H1 (cell line): ENCODE measurements at regions not wholly inside any gene's neighbourhood (a gene's known extent, or its start where the extent isn't known, plus 50 kb on each side); places are given as distances from the start of the nearest gene placed in this dataset.

Experiments
- CTCF ChIA-PET: fragments of 300-600 bp; sonication (Branson Sonifier 250); formaldehyde crosslinking; loops from one replicate; lab custom pipeline; 2021; ENCODE audit not compliant: partially characterized antibody; lab: Charles Lee
- POLR2A ChIA-PET: fragments of 300-600 bp; sonication (Branson Sonifier 250); formaldehyde crosslinking; loops from one replicate; lab custom pipeline; 2021; ENCODE audit warnings: inconsistent platforms; ENCODE audit not compliant: partially characterized antibody; lab: Charles Lee
- DNase-seq, 2 experiments: peaks; one replicate each; pipeline versions ENCODE4 v3.0.0 to v3.0.0-alpha.2; 2010 to 2022; ENCODE audit warnings: low spot score in 2 of 2, low read depth in 1 of 2, mixed read lengths in 1 of 2
- FAIRE-seq: peaks from 2 replicates; lab custom pipeline; 2011; peaks lifted over from hg19 to GRCh38; lab: Jason Lieb, UNC
- H2AFZ ChIP-seq: 2 replicates; pipeline ENCODE4 v1.8.1; 2012; ENCODE audit warnings: low read length, inconsistent platforms
- H2AK5ac ChIP-seq: 2 replicates; pipeline ENCODE4 v1.6.1; 2013; ENCODE audit warnings: low read depth, low read length
- H2BK120ac ChIP-seq: replicated peaks from 2 replicates; pipeline ENCODE3; 2013; ENCODE audit warnings: low read depth, low read length, inconsistent platforms
- H2BK12ac ChIP-seq: 2 replicates; pipeline ENCODE4 v1.6.1; 2013; ENCODE audit warnings: low read depth, low read length
- H2BK15ac ChIP-seq: 2 replicates; pipeline ENCODE4 v1.6.1; 2013; ENCODE audit warnings: low read length
- H2BK20ac ChIP-seq: 2 replicates; pipeline ENCODE4 v1.6.1; 2013; ENCODE audit warnings: low read length
- H2BK5ac ChIP-seq: 2 replicates; pipeline ENCODE4 v1.6.1; 2013; ENCODE audit warnings: low read depth, low read length
- H3K14ac ChIP-seq: 2 replicates; pipeline ENCODE4 v1.6.1; 2013; ENCODE audit warnings: inconsistent platforms; ENCODE audit not compliant: insufficient read length
- H3K18ac ChIP-seq: 2 replicates; pipeline ENCODE4 v1.6.1; 2013; ENCODE audit warnings: low read length; ENCODE audit errors: extremely low read depth
- H3K23ac ChIP-seq: 2 replicates; pipeline ENCODE4 v1.6.1; 2013; ENCODE audit warnings: inconsistent platforms; ENCODE audit not compliant: insufficient read length
- H3K23me2 ChIP-seq: 2 replicates; pipeline ENCODE4 v1.6.1; 2013; ENCODE audit warnings: low read depth, low read length
- H3K27ac ChIP-seq: 2 replicates; pipeline ENCODE4 v1.6.1; 2011; ENCODE audit warnings: low read depth, low read length, inconsistent platforms
- H3K27me3 ChIP-seq, 4 experiments: replicated peaks in 1 of 4; 1 replicate in 1 of 4; 2 replicates in 3 of 4; pipeline versions ENCODE4 v1.6.1 to v1.8.1; 2011 to 2013; ENCODE audit warnings: low read length in 3 of 4, mild to moderate bottlenecking in 3 of 4, inconsistent platforms in 2 of 4, mixed read lengths in 2 of 4, moderate library complexity in 1 of 4; ENCODE audit not compliant: control insufficient read depth in 3 of 4, insufficient read depth in 3 of 4; ENCODE audit errors: extremely low read depth in 1 of 4
- H3K36me3 ChIP-seq, 4 experiments: 2 replicates each; pipeline versions ENCODE4 v1.6.1 to v1.8.1; 2011 to 2013; ENCODE audit warnings: mild to moderate bottlenecking in 4 of 4, low read length in 3 of 4, moderate library complexity in 2 of 4, control low read depth in 1 of 4, inconsistent platforms in 1 of 4; ENCODE audit not compliant: insufficient read depth in 4 of 4, control insufficient read depth in 2 of 4
- H3K4ac ChIP-seq: replicated peaks from 2 replicates; pipeline ENCODE3; 2013; ENCODE audit warnings: low read length, low read depth, mixed read lengths, inconsistent platforms; ENCODE audit not compliant: insufficient read length
- H3K4me1 ChIP-seq, 4 experiments: replicated peaks in 1 of 4; 1 replicate in 1 of 4; 2 replicates in 3 of 4; pipeline versions ENCODE4 v1.6.1 to v1.8.1; 2011 to 2013; ENCODE audit warnings: low read length in 3 of 4, inconsistent platforms in 2 of 4, mixed read lengths in 1 of 4; ENCODE audit not compliant: insufficient read depth in 4 of 4, control insufficient read depth in 3 of 4
- H3K4me2 ChIP-seq, 2 experiments: 2 replicates each; pipeline versions ENCODE4 v1.6.1 to v1.8.1; 2011 to 2013; ENCODE audit warnings: low read depth in 2 of 2, low read length in 2 of 2, control low read depth in 1 of 2, inconsistent platforms in 1 of 2, mild to moderate bottlenecking in 1 of 2; ENCODE audit not compliant: insufficient read depth in 1 of 2
- H3K4me3 ChIP-seq, 4 experiments: fragments of 200-600, 300-600 bp in 1 of 4; sonication (generic), shearing (Covaris generic), sonication (Bioruptor Twin) in 1 of 4; 2 replicates each; pipeline versions ENCODE4 v1.5.1 to v1.8.1; 2011 to 2016; ENCODE audit warnings: low read length in 4 of 4, low read depth in 3 of 4, control low read depth in 2 of 4, inconsistent platforms in 2 of 4, mild to moderate bottlenecking in 2 of 4, mixed read lengths in 1 of 4, moderate library complexity in 1 of 4; ENCODE audit not compliant: insufficient read depth in 2 of 4; ENCODE audit errors: extremely low read depth in 1 of 4
- H3K56ac ChIP-seq: replicated peaks from 2 replicates; pipeline ENCODE3; 2013; ENCODE audit warnings: low read depth, mild to moderate bottlenecking, mixed read lengths, low read length, inconsistent platforms; ENCODE audit not compliant: insufficient read length
- H3K79me1 ChIP-seq: 2 replicates; pipeline ENCODE4 v1.6.1; 2013; ENCODE audit warnings: low read depth, low read length, control low read depth
- H3K79me2 ChIP-seq, 2 experiments: 2 replicates each; pipeline versions ENCODE4 v1.6.1 to v1.8.1; 2012 to 2013; ENCODE audit warnings: low read length in 2 of 2, mild to moderate bottlenecking in 2 of 2, inconsistent platforms in 1 of 2; ENCODE audit not compliant: insufficient read depth in 2 of 2, control insufficient read depth in 1 of 2
- H3K9ac ChIP-seq, 4 experiments: replicated peaks in 1 of 4; 1 replicate in 1 of 4; 2 replicates in 3 of 4; pipeline versions ENCODE4 v1.6.1 to v1.8.1; 2011 to 2013; ENCODE audit warnings: low read depth in 3 of 4, low read length in 3 of 4, control low read depth in 2 of 4, mild to moderate bottlenecking in 2 of 4, moderate library complexity in 2 of 4, inconsistent platforms in 1 of 4; ENCODE audit errors: extremely low read depth in 1 of 4
- H3K9me3 ChIP-seq, 2 experiments: 2 replicates each; pipeline versions ENCODE4 v1.6.1 to v1.8.1; 2012 to 2013; ENCODE audit warnings: mild to moderate bottlenecking in 2 of 2, moderate library complexity in 2 of 2, control low read depth in 1 of 2, inconsistent platforms in 1 of 2, low read depth in 1 of 2, low read length in 1 of 2, mixed read lengths in 1 of 2; ENCODE audit not compliant: insufficient read depth in 2 of 2
- H4K20me1 ChIP-seq, 2 experiments: replicated peaks in 1 of 2; 2 replicates each; pipeline versions ENCODE3 to v1.8.1; 2011 to 2013; ENCODE audit warnings: inconsistent platforms in 2 of 2, low read length in 2 of 2, mild to moderate bottlenecking in 1 of 2; ENCODE audit not compliant: insufficient read depth in 2 of 2, control insufficient read depth in 1 of 2
- H4K5ac ChIP-seq: 2 replicates; pipeline ENCODE4 v1.6.1; 2013; ENCODE audit warnings: low read length, low read depth, mixed read lengths, inconsistent platforms; ENCODE audit not compliant: insufficient read length
- H4K8ac ChIP-seq: 2 replicates; pipeline ENCODE4 v1.8.0; 2013; ENCODE audit warnings: mild to moderate bottlenecking, moderate library complexity, low read length, inconsistent platforms; ENCODE audit not compliant: insufficient read depth; ENCODE audit errors: extremely low read depth
- H4K91ac ChIP-seq: replicated peaks from 2 replicates; pipeline ENCODE3; 2013; ENCODE audit warnings: low read length, mixed read lengths, inconsistent platforms; ENCODE audit not compliant: insufficient read length
- BACH1 ChIP-seq: IDR thresholded peaks from 2 replicates; pipeline ENCODE4 v1.6.1; 2012; ENCODE audit warnings: low read length, improper control_type of control experiment
- BCL11A ChIP-seq, 2 experiments: IDR thresholded peaks; one replicate each; pipeline ENCODE4 v1.6.1; 2011; ENCODE audit warnings: low read depth in 2 of 2, low read length in 2 of 2, mild to moderate bottlenecking in 2 of 2
- CBX8 ChIP-seq: fragments of 300-800, 300-1000 bp; sonication (generic); IDR thresholded peaks from 2 replicates; pipeline ENCODE4 v1.7.1; 2016; ENCODE audit warnings: low read depth, low read length, borderline replicate concordance
- CEBPB ChIP-seq: IDR thresholded peaks from 2 replicates; pipeline ENCODE4 v1.6.1; 2012; ENCODE audit warnings: low read depth, low read length
- EP300 ChIP-seq, 2 experiments: IDR thresholded peaks; 1 replicate in 1 of 2; 2 replicates in 1 of 2; pipeline ENCODE4 v1.6.1; 2011 to 2012; ENCODE audit warnings: low read depth in 2 of 2, low read length in 2 of 2, mild to moderate bottlenecking in 2 of 2, borderline replicate concordance in 1 of 2, inconsistent platforms in 1 of 2, moderate library complexity in 1 of 2
- JUND ChIP-seq: IDR thresholded peaks from 2 replicates; pipeline ENCODE4 v1.6.1; 2011; ENCODE audit warnings: mild to moderate bottlenecking, improper control_type of control experiment, low read length
- NRF1 ChIP-seq: IDR thresholded peaks from 2 replicates; pipeline ENCODE4 v1.6.1; 2011; ENCODE audit warnings: mild to moderate bottlenecking, low read depth, low read length, improper control_type of control experiment
- POU5F1 ChIP-seq: IDR thresholded peaks from 2 replicates; pipeline ENCODE4 v1.6.1; 2011; ENCODE audit warnings: low read depth, mild to moderate bottlenecking, low read length, moderate library complexity
- SP2 ChIP-seq: IDR thresholded peaks from 2 replicates; pipeline ENCODE4 v1.6.1; 2012; ENCODE audit warnings: mild to moderate bottlenecking, low read length, inconsistent platforms
- SP4 ChIP-seq: IDR thresholded peaks from 2 replicates; pipeline ENCODE4 v1.6.1; 2012; ENCODE audit warnings: low read length, inconsistent platforms
- SUZ12 ChIP-seq: fragments of 200-600 bp; sonication (generic); IDR thresholded peaks from 2 replicates; pipeline ENCODE4 v1.6.1; 2012; ENCODE audit warnings: mild to moderate bottlenecking, inconsistent platforms, low read length, moderate library complexity, mixed read lengths
- TAF7 ChIP-seq: optimal IDR thresholded peaks from 2 replicates; pipeline ENCODE3; 2011; ENCODE audit warnings: low read depth, mild to moderate bottlenecking, inconsistent platforms, low read length, moderate library complexity, borderline replicate concordance
- TEAD4 ChIP-seq: IDR thresholded peaks from 2 replicates; pipeline ENCODE4 v1.6.1; 2012; ENCODE audit warnings: low read depth, low read length, inconsistent platforms, mixed read lengths
- WGBS, 2 experiments: shearing (Covaris generic) in 1 of 2; methylation state at CpG; one replicate each; pipeline versions ENCODE4 v1.1.6 to v1.1.7; 2013 to 2015; ENCODE audit warnings: low lambda C conversion rate in 2 of 2, mixed read lengths in 2 of 2, inconsistent platforms in 1 of 2, low coverage in 1 of 2, missing lambda C conversion rate in 1 of 2; ENCODE audit not compliant: insufficient replicate concordance in 2 of 2, insufficient coverage in 1 of 2, insufficient read length in 1 of 2; ENCODE audit errors: extremely low coverage in 1 of 2, missing lambda C conversion rate in 1 of 2; 5-methylcytosine and 5-hydroxymethylcytosine counted together
- TF ChIP-seq, protein P1 (sequence below): IDR thresholded peaks from 2 replicates; pipeline ENCODE4 v1.6.1; 2011; ENCODE audit warnings: low read depth, mild to moderate bottlenecking, low read length; ENCODE audit not compliant: insufficient read depth
- TF ChIP-seq, protein P2 (sequence below): IDR thresholded peaks from 2 replicates; pipeline ENCODE4 v1.6.1; 2012; ENCODE audit warnings: inconsistent platforms

DNA sequence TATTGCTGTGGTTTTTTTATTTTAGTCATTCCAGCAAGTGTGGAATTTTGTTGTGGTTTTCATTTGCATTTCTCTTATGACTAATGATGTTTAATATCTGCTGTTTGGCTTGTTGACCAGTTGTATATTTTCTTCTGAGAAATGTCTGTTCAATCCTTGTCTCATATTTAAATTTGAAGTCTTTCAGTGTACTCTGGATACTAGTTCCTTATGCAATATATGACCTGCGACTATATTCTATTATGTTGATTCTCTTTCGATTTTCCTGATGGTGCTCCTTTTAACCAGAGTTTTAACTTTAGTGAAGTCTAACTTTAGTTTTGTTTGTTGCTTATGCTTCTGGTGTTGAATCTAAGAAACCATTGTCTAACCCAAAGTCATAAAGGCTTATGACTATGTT lies 1528.0 kb downstream of the TECRL start:
- H2AK5ac ChIP-seq: no peak overlapping the region
- H3K9ac ChIP-seq: no peak overlapping the region
- H3K9me3 ChIP-seq: no peaks in the 10 kb centered on the region
- no peaks in the 10 kb centered on the region for H4K20me1 ChIP-seq
- no peak overlapping the region for H4K91ac ChIP-seq
- no peak overlapping the region for H3K18ac ChIP-seq
- H3K27me3 ChIP-seq: no peaks in the 10 kb centered on the region
- no peaks in the 10 kb centered on the region for H3K79me2 ChIP-seq
- H2BK15ac ChIP-seq: no peak overlapping the region
- H3K27ac ChIP-seq: no peak overlapping the region
- no peak overlapping the region for H3K4me2 ChIP-seq
- 96% methylated on average over 2 of the region's 2 CpGs; no CpG with 5 or more reads in 1 of the 2 experiments for WGBS, 2 experiments
- CTCF ChIA-PET: no interaction called here
- H2BK20ac ChIP-seq: no peak overlapping the region
- no peak for FAIRE-seq
- H2AFZ ChIP-seq: no peak overlapping the region
- no peaks in the 10 kb centered on the region for H3K23me2 ChIP-seq
- H3K14ac ChIP-seq: no peak overlapping the region
- DNase-seq: no peak
- no peak overlapping the region for H3K23ac ChIP-seq
- H3K4me3 ChIP-seq: no peak overlapping the region
- H3K4ac ChIP-seq: no peak overlapping the region
- no peak overlapping the region for H4K8ac ChIP-seq
- H3K36me3 ChIP-seq: no peaks in the 10 kb centered on the region
- no peak overlapping the region for H3K56ac ChIP-seq
- no peak overlapping the region for H2BK12ac ChIP-seq
- H3K79me1 ChIP-seq: no peaks in the 10 kb centered on the region
- H2BK120ac ChIP-seq: no peak overlapping the region
- H3K4me1 ChIP-seq: no peaks in the 10 kb centered on the region
- H2BK5ac ChIP-seq: no peak overlapping the region
- no peak overlapping the region for H4K5ac ChIP-seq
- POLR2A ChIA-PET: no interaction called here
- no peak for TF ChIP-seq SUZ12
- no peak for TF ChIP-seq TEAD4
- no peak for TF ChIP-seq SP2
- TF ChIP-seq TAF7: no peak
- TF ChIP-seq CBX8: no peak
- TF ChIP-seq BACH1: no peak
- no peak for TF ChIP-seq SP4
- no peak for TF ChIP-seq BCL11A (IDR thresholded peaks at IDR 0.05; ENCODE audit: low read depth in 2 of 2, low read length in 2 of 2)
- TF ChIP-seq NRF1: no peak
- TF ChIP-seq CEBPB: no peak
- TF ChIP-seq, protein P1, sequence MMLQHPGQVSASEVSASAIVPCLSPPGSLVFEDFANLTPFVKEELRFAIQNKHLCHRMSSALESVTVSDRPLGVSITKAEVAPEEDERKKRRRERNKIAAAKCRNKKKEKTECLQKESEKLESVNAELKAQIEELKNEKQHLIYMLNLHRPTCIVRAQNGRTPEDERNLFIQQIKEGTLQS: no peak
- TF ChIP-seq EP300 (IDR thresholded peaks at IDR 0.05; ENCODE audit: borderline replicate concordance in 1 of 2, low read depth in 2 of 2, low read length in 2 of 2): no peak
- TF ChIP-seq POU5F1: no peak
- TF ChIP-seq, protein P2, sequence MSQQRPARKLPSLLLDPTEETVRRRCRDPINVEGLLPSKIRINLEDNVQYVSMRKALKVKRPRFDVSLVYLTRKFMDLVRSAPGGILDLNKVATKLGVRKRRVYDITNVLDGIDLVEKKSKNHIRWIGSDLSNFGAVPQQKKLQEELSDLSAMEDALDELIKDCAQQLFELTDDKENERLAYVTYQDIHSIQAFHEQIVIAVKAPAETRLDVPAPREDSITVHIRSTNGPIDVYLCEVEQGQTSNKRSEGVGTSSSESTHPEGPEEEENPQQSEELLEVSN: no peak
- TF ChIP-seq JUND: no peak
